ENCODE measurements at regions not wholly inside any gene's neighbourhood (a gene's known extent, or its start where the extent isn't known, plus 50 kb on each side); places are given as distances from the start of the nearest gene placed in this dataset.

DNA sequence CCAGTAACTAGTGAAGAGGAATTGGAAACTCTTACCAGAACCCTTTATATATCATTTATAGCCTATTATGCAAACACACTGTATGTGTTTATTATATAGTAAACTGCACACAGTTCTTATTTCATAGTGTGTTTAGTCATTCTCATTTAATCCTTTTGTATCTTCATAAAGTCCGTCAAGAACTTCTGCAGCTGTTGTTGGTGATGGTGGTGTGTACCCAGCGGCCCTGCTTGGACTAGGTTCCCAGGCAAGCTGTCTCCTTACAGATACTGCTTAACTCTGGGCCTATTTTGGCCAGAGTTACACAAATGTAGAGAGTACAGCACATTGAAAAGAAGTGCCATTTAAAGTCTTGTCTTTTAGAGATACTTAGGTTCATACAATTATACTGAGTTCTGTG lies 231.9 kb downstream of the NDUFS4 start:
- in situ Hi-C loops (cut with MboI) (no loop called here), intact Hi-C loops (cut with micrococcal nuclease) (no loop called here)
- Histone ChIP-seq H3K36me3 (ENCODE audit: control insufficient read depth, insufficient read depth, low read length) (no peaks in the 10 kb centered on the region), H3K4me3 (no peak overlapping the region), H3K4me1 (replicated peaks in 1 of 2; ENCODE audit: control insufficient read depth in 2 of 2, insufficient read depth in 2 of 2, low read length in 2 of 2) (no peaks in the 10 kb centered on the region), H3K27ac (ENCODE audit: extremely low read depth, low read depth, low read length) (no peak overlapping the region), H3K4me2 (ENCODE audit: insufficient read depth, low read length) (no peak overlapping the region), H3K9ac (ENCODE audit: insufficient read depth in 1 of 2, low read depth in 2 of 2, low read length in 2 of 2) (no peak overlapping the region), H3K27me3 (ENCODE audit: control insufficient read depth in 2 of 2, insufficient read depth in 2 of 2, low read length in 2 of 2) (peaks cover 0 to 2% of the 10 kb centered on the region in 2 experiments; a peak in 1 of 5 replicates), H3K9me3 (replicated peaks; ENCODE audit: control insufficient read depth, insufficient read depth, low read depth, low read length) (no peaks in the 10 kb centered on the region), H2AFZ (ENCODE audit: low read depth, low read length) (no peak overlapping the region), H4K20me1 (replicated peaks; ENCODE audit: control insufficient read depth, insufficient read depth, low read length) (no peaks in the 10 kb centered on the region), H3K79me2 (ENCODE audit: control insufficient read depth, insufficient read depth, low read length) (no peaks in the 10 kb centered on the region), H3K9me1 (ENCODE audit: control insufficient read depth, insufficient read depth, low read length) (no peaks in the 10 kb centered on the region)
- 0% methylated on average over 2 of the region's 2 CpGs for WGBS (ENCODE audit: insufficient coverage, low coverage, missing lambda C conversion rate)
- TF ChIP-seq ZBTB17 (CRISPR knock-in tag; IDR thresholded peaks at IDR 0.05) = no peak
- TF ChIP-seq MAFF (IDR thresholded peaks at IDR 0.05; ENCODE audit: low read length) = no peak
- no peak for TF ChIP-seq KLF13 (tag; IDR thresholded peaks at IDR 0.05; ENCODE audit: borderline replicate concordance, low read depth)
- no peak for TF ChIP-seq RAD21 (CRISPR knock-in tag; conservative IDR thresholded peaks at IDR 0.05 in 1 of 2, IDR thresholded peaks at IDR 0.05 in 1 of 2)
- TF ChIP-seq, protein P1, sequence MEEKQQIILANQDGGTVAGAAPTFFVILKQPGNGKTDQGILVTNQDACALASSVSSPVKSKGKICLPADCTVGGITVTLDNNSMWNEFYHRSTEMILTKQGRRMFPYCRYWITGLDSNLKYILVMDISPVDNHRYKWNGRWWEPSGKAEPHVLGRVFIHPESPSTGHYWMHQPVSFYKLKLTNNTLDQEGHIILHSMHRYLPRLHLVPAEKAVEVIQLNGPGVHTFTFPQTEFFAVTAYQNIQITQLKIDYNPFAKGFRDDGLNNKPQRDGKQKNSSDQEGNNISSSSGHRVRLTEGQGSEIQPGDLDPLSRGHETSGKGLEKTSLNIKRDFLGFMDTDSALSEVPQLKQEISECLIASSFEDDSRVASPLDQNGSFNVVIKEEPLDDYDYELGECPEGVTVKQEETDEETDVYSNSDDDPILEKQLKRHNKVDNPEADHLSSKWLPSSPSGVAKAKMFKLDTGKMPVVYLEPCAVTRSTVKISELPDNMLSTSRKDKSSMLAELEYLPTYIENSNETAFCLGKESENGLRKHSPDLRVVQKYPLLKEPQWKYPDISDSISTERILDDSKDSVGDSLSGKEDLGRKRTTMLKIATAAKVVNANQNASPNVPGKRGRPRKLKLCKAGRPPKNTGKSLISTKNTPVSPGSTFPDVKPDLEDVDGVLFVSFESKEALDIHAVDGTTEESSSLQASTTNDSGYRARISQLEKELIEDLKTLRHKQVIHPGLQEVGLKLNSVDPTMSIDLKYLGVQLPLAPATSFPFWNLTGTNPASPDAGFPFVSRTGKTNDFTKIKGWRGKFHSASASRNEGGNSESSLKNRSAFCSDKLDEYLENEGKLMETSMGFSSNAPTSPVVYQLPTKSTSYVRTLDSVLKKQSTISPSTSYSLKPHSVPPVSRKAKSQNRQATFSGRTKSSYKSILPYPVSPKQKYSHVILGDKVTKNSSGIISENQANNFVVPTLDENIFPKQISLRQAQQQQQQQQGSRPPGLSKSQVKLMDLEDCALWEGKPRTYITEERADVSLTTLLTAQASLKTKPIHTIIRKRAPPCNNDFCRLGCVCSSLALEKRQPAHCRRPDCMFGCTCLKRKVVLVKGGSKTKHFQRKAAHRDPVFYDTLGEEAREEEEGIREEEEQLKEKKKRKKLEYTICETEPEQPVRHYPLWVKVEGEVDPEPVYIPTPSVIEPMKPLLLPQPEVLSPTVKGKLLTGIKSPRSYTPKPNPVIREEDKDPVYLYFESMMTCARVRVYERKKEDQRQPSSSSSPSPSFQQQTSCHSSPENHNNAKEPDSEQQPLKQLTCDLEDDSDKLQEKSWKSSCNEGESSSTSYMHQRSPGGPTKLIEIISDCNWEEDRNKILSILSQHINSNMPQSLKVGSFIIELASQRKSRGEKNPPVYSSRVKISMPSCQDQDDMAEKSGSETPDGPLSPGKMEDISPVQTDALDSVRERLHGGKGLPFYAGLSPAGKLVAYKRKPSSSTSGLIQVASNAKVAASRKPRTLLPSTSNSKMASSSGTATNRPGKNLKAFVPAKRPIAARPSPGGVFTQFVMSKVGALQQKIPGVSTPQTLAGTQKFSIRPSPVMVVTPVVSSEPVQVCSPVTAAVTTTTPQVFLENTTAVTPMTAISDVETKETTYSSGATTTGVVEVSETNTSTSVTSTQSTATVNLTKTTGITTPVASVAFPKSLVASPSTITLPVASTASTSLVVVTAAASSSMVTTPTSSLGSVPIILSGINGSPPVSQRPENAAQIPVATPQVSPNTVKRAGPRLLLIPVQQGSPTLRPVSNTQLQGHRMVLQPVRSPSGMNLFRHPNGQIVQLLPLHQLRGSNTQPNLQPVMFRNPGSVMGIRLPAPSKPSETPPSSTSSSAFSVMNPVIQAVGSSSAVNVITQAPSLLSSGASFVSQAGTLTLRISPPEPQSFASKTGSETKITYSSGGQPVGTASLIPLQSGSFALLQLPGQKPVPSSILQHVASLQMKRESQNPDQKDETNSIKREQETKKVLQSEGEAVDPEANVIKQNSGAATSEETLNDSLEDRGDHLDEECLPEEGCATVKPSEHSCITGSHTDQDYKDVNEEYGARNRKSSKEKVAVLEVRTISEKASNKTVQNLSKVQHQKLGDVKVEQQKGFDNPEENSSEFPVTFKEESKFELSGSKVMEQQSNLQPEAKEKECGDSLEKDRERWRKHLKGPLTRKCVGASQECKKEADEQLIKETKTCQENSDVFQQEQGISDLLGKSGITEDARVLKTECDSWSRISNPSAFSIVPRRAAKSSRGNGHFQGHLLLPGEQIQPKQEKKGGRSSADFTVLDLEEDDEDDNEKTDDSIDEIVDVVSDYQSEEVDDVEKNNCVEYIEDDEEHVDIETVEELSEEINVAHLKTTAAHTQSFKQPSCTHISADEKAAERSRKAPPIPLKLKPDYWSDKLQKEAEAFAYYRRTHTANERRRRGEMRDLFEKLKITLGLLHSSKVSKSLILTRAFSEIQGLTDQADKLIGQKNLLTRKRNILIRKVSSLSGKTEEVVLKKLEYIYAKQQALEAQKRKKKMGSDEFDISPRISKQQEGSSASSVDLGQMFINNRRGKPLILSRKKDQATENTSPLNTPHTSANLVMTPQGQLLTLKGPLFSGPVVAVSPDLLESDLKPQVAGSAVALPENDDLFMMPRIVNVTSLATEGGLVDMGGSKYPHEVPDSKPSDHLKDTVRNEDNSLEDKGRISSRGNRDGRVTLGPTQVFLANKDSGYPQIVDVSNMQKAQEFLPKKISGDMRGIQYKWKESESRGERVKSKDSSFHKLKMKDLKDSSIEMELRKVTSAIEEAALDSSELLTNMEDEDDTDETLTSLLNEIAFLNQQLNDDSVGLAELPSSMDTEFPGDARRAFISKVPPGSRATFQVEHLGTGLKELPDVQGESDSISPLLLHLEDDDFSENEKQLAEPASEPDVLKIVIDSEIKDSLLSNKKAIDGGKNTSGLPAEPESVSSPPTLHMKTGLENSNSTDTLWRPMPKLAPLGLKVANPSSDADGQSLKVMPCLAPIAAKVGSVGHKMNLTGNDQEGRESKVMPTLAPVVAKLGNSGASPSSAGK (IDR thresholded peaks at IDR 0.05) = no peak
- no peak for TF ChIP-seq TGIF2 (CRISPR knock-in tag; IDR thresholded peaks at IDR 0.05)
- TF ChIP-seq BMI1 (IDR thresholded peaks at IDR 0.05; ENCODE audit: low read length) = no peak
- no peak for ATAC-seq
- no peak for FAIRE-seq
- ChIA-PET CTCF (ENCODE audit: low intra/inter-chr PET ratio) (no interaction called here), POLR2A (no interaction called here)
- no peak for DNase-seq (ENCODE audit: extremely low read depth in 1 of 4, low spot score in 3 of 4)
- no TSS peak for BruUV-seq (replicated peaks)

Data from K562 (cell line).